Neutrophil (primary cell): ENCODE measurements at regions not wholly inside any gene's neighbourhood (a gene's known extent, or its start where the extent isn't known, plus 50 kb on each side); places are given as distances from the start of the nearest gene placed in this dataset.

Experiments used
- H3K27ac ChIP-seq: fragments of 200-600 bp; sonication (generic); 2 replicates; pipeline ENCODE4 v1.5.1; 2016; ENCODE audit warnings: mild to moderate bottlenecking, moderate library complexity
- H3K27me3 ChIP-seq: fragments of 200-600 bp; sonication (generic); 2 replicates; pipeline ENCODE4 v1.6.0; 2016; ENCODE audit warnings: mild to moderate bottlenecking
- H3K36me3 ChIP-seq: fragments of 200-600 bp; sonication (generic); 2 replicates; pipeline ENCODE4 v1.5.1; 2017
- H3K4me1 ChIP-seq, 2 experiments: fragments of 200-600 bp in 1 of 2; sonication (generic) in 1 of 2; 1 replicate in 1 of 2; 2 replicates in 1 of 2; pipeline versions ENCODE4 v1.5.1 to v1.6.1; 2013 to 2016; ENCODE audit warnings: low read depth in 1 of 2, low read length in 1 of 2, mild to moderate bottlenecking in 1 of 2, moderate library complexity in 1 of 2; ENCODE audit not compliant: control insufficient read depth in 1 of 2, insufficient read depth in 1 of 2
- H3K4me3 ChIP-seq, 2 experiments: fragments of 200-600 bp in 1 of 2; sonication (generic) in 1 of 2; 1 replicate in 1 of 2; 2 replicates in 1 of 2; pipeline ENCODE4 v1.5.1; 2013 to 2016; ENCODE audit warnings: low read depth in 1 of 2, low read length in 1 of 2, mild to moderate bottlenecking in 1 of 2, moderate library complexity in 1 of 2
- H3K9me3 ChIP-seq: fragments of 200-600 bp; sonication (generic); 2 replicates; pipeline ENCODE4 v1.5.1; 2016
- TF ChIP-seq, protein P1 (sequence below): fragments of 200-600 bp; sonication (generic); IDR thresholded peaks from 2 replicates; pipeline ENCODE4 v1.5.1; 2016; ENCODE audit warnings: antibody characterized with exemption

DNA sequence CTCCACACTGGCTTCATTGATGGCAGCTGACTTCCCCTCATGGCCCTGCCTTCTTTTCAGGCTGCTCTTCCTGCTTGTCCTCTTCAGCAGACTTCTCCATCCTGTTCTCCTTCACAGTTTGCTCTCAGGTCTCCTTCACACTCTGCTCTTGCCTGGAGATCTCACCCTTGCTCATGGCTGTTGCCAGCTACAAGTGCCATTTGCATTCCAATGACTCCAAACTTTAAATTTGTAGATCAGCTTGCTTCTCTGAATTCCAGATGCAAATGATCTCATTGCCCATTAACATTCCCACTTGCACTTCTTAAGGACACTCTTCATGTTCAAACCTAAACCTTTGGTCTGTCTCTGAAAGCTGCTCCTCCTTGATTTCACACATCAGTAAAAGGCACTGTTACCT lies 343.0 kb downstream of the QKI start:
- Histone ChIP-seq H3K9me3 (no peaks in the 10 kb centered on the region), H3K27me3 (no peaks in the 10 kb centered on the region), H3K36me3 (no peaks in the 10 kb centered on the region), H3K4me1 (no peaks in the 10 kb centered on the region), H3K4me3 (no peak overlapping the region), H3K27ac (no peak overlapping the region)
- TF ChIP-seq, protein P1, sequence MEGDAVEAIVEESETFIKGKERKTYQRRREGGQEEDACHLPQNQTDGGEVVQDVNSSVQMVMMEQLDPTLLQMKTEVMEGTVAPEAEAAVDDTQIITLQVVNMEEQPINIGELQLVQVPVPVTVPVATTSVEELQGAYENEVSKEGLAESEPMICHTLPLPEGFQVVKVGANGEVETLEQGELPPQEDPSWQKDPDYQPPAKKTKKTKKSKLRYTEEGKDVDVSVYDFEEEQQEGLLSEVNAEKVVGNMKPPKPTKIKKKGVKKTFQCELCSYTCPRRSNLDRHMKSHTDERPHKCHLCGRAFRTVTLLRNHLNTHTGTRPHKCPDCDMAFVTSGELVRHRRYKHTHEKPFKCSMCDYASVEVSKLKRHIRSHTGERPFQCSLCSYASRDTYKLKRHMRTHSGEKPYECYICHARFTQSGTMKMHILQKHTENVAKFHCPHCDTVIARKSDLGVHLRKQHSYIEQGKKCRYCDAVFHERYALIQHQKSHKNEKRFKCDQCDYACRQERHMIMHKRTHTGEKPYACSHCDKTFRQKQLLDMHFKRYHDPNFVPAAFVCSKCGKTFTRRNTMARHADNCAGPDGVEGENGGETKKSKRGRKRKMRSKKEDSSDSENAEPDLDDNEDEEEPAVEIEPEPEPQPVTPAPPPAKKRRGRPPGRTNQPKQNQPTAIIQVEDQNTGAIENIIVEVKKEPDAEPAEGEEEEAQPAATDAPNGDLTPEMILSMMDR, result no peak

DNA sequence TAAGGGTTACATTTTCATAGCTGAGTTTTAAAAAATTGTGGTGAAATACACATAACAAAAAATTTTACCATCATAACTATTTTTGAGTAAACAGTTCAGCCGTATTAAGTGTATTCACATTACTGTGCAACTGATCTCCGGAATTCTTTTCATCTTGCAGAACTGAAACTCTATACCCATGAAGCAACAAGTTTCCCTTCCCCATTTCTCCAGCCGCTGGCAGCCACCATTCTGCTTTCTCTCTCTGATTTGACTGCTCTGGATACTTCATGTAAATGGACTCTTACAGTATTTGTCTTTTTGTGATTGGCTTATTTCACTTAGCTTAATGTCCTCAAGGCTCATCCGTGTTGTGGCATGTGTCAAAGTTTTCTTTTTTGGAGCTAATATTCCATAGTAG lies 341.6 kb downstream of the QKI start:
- H3K36me3 ChIP-seq, result no peaks in the 10 kb centered on the region
- TF ChIP-seq, protein P1, result no peak
- H3K4me3 ChIP-seq, result no peak overlapping the region
- no peak overlapping the region for H3K27ac ChIP-seq
- no peaks in the 10 kb centered on the region for H3K9me3 ChIP-seq
- no peaks in the 10 kb centered on the region for H3K4me1 ChIP-seq
- peaks cover 14% of the 10 kb centered on the region for H3K27me3 ChIP-seq

DNA sequence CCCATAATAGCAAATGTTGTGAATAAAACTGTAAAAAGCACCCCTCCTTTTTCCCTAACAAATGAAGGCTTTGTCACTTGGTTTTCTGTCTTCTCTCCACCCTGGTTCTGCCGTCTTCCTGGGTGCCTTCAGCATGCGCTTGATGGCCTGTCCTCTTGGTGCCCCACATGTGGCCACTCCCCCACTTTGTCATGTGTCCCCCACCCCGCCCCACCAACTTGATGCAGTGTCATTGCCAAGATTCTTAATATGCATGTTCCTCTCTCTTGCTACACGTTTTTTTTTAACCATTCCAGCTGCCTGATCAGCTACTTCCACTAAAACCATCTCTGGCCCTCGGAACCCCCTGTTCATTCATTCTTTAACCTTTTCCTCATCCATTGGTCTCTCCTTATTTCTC lies 340.3 kb downstream of the QKI start:
- TF ChIP-seq, protein P1, result no peak
- no peaks in the 10 kb centered on the region for H3K9me3 ChIP-seq
- no peaks in the 10 kb centered on the region for H3K36me3 ChIP-seq
- peaks cover 26% of the 10 kb centered on the region for H3K27me3 ChIP-seq
- no peak overlapping the region for H3K27ac ChIP-seq
- no peaks in the 10 kb centered on the region for H3K4me1 ChIP-seq
- no peak overlapping the region for H3K4me3 ChIP-seq

DNA sequence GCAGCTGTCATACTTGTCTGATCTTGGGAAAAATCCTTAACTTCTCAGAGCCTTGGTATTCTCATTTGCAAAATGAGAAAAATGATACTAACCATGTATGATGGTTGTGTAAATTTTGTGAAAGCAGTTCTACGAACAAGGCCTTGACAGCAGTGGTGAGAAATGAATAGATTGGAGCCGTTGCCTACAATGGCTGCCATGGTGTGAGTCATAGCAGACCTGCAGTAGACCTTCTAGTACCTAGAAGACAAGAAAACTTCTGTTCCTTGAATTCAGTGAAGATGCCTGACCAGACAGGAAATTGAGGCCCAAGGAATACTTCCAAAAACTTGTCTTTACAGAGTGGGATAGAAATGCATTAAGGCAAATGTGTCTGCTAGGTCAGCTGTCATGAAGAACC lies 338.9 kb downstream of the QKI start:
- Histone ChIP-seq H3K4me3 (no peak overlapping the region), H3K27me3 (peaks cover 37% of the 10 kb centered on the region), H3K27ac (no peak overlapping the region), H3K36me3 (no peaks in the 10 kb centered on the region), H3K4me1 (no peaks in the 10 kb centered on the region), H3K9me3 (no peaks in the 10 kb centered on the region)
- TF ChIP-seq, protein P1, result no peak

DNA sequence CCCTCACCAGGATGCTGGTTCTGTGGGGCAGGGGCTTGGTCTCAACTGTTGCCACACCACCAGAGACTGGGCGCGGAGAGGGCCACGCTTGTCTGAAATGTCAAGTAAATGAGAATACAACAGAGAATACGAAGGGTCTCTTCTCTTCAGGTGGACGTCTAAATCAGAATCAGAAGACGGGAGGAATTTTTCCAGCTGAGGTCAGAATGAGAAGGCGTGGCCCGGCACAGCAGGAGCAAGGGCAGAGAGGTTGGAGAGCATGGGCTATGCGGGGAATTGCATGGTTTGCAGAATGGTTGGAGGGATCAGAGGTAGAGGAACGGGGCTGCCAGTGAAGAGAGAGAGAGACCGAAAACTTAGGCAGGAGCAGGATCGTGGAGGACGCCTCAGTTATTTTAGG lies 337.9 kb downstream of the QKI start:
- Histone ChIP-seq H3K4me1 (no peaks in the 10 kb centered on the region), H3K27ac (no peak overlapping the region), H3K36me3 (no peaks in the 10 kb centered on the region), H3K27me3 (peaks cover 37% of the 10 kb centered on the region), H3K9me3 (no peaks in the 10 kb centered on the region), H3K4me3 (no peak overlapping the region)
- TF ChIP-seq, protein P1, result no peak

DNA sequence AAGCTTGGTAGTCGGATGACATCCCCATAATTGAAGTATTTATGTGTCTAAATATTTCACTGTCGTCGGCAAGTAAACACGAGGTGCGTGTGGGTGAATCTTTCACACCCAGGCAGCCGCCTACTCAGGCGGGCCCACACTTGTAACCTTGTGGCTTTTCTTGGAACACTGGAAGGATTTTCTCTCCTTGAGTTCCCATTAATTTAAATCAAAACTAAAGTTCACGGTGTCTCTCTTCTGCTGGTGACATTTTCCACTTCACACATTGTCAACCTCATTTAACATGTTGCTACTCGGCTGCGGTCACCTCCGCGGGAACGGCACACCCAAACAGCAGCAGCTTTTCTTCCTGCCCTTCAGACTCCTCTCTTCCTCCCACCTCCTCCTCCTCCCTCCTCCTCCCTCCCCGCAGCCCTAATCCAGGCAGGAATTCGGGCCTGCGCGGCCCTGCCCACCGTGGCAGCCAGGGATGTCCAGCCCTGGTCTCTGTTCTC lies 336.6 kb downstream of the QKI start:
- H3K9me3 ChIP-seq, result no peaks in the 10 kb centered on the region
- no peaks in the 10 kb centered on the region for H3K36me3 ChIP-seq
- no peak overlapping the region for H3K27ac ChIP-seq
- no peaks in the 10 kb centered on the region for H3K4me1 ChIP-seq
- peaks cover 37% of the 10 kb centered on the region for H3K27me3 ChIP-seq
- H3K4me3 ChIP-seq, result no peak overlapping the region
- TF ChIP-seq, protein P1, result no peak
